ENCODE measurements at regions not wholly inside any gene's neighbourhood (a gene's known extent, or its start where the extent isn't known, plus 50 kb on each side); places are given as distances from the start of the nearest gene placed in this dataset.

DNA sequence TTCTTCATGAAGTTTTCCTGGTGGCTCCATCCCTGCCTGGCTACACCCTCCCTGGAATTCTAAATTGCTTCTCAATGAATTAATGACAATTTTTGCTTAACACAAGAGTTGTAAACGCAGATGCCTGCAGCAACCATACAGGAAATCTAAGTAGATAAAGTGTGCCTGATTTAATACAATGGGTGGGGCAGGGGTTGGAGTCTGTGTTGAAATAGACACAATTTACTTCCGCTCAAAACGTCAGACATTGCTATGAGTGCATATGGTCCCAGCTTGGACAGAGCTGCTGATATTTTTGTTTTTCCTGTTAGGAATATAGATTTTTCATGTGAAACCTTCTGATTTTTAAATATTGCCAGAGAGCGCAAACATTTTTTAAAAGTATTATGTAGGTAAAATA lies 1235.0 kb upstream of the SORCS1 start:
- TF ChIP-seq CTBP1 (IDR thresholded peaks at IDR 0.05; ENCODE audit: borderline replicate concordance) (no peak), TARDBP (IDR thresholded peaks at IDR 0.05) (no peak), ARNT (IDR thresholded peaks at IDR 0.05) (no peak)
- CTCF ChIA-PET: no interaction called here
- POLR2A ChIA-PET: no interaction called here
- no peak for DNase-seq (ENCODE audit: extremely low spot score)

DNA sequence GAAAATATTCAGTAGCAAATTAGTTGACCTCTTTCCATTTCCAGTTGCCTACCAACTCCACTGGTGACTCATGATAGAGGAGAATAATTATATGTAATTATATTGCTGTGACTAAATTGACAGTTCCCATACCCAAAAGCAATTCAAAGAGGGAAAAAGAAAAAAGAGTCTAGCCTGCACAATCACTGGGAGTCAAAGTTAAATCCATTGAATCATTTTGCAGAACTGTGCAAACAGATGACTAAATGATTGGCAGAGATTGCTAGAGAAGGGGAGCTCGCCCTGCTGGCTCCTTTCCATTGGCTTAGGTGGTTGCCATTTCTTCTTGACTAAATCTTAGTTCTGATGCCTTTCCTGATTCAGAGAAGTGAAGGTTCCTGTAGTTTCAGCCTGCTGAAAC lies 1228.6 kb upstream of the SORCS1 start:
- ChIA-PET CTCF (no interaction called here), POLR2A (no interaction called here)
- TF ChIP-seq FOXM1 (IDR thresholded peaks at IDR 0.05; ENCODE audit: borderline replicate concordance): no peak
- TF ChIP-seq, protein P1, sequence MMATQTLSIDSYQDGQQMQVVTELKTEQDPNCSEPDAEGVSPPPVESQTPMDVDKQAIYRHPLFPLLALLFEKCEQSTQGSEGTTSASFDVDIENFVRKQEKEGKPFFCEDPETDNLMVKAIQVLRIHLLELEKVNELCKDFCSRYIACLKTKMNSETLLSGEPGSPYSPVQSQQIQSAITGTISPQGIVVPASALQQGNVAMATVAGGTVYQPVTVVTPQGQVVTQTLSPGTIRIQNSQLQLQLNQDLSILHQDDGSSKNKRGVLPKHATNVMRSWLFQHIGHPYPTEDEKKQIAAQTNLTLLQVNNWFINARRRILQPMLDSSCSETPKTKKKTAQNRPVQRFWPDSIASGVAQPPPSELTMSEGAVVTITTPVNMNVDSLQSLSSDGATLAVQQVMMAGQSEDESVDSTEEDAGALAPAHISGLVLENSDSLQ (IDR thresholded peaks at IDR 0.05): no peak
- no peak for TF ChIP-seq FOXA1 (IDR thresholded peaks at IDR 0.05)
- no peak for TF ChIP-seq LEF1 (IDR thresholded peaks at IDR 0.05; ENCODE audit: borderline replicate concordance)
- no peak for TF ChIP-seq NFRKB (IDR thresholded peaks at IDR 0.05)
- TF ChIP-seq ELF4 (IDR thresholded peaks at IDR 0.05): no peak
- DNase-seq (ENCODE audit: extremely low spot score): no peak

DNA sequence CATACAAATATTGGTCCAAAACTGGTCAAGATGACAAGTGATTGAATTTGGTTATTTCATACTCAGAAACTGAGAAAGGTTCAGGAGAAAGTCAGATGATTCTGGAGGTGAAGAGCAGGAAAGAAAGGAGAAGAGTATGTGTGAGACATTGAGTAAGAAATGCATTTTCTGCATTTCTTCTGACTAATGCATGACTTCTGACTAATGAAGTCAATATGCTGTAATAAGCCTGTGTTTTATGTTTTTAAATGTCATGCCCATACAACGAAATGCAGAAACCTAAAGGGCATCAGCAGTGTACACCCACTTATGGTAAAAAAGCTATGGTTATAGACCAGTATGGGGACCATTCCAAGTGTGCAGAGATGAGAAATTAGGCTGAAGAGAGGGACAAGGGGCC lies 1227.8 kb upstream of the SORCS1 start:
- ChIA-PET POLR2A (no interaction called here), CTCF (no interaction called here)
- no peak for TF ChIP-seq SP1 (IDR thresholded peaks at IDR 0.05)
- TF ChIP-seq HDGF (IDR thresholded peaks at IDR 0.05; ENCODE audit: borderline replicate concordance): no peak
- TF ChIP-seq, protein P1 (IDR thresholded peaks at IDR 0.05): no peak
- no peak for TF ChIP-seq LEF1 (IDR thresholded peaks at IDR 0.05; ENCODE audit: borderline replicate concordance)
- TF ChIP-seq FOXM1 (IDR thresholded peaks at IDR 0.05; ENCODE audit: borderline replicate concordance): no peak
- no peak for TF ChIP-seq SUZ12 (IDR thresholded peaks at IDR 0.05)
- no peak for TF ChIP-seq ELF4 (IDR thresholded peaks at IDR 0.05)
- no peak for TF ChIP-seq ARNT (IDR thresholded peaks at IDR 0.05)
- TF ChIP-seq ZNF384 (IDR thresholded peaks at IDR 0.05): no peak
- no peak for TF ChIP-seq CTBP1 (IDR thresholded peaks at IDR 0.05; ENCODE audit: borderline replicate concordance)
- TF ChIP-seq NFRKB (IDR thresholded peaks at IDR 0.05): no peak
- TF ChIP-seq BHLHE40 (IDR thresholded peaks at IDR 0.05; ENCODE audit: borderline replicate concordance): no peak
- TF ChIP-seq TARDBP (IDR thresholded peaks at IDR 0.05): no peak
- no peak for TF ChIP-seq L3MBTL2 (conservative IDR thresholded peaks at IDR 0.05)
- no peak for DNase-seq (ENCODE audit: extremely low spot score)

DNA sequence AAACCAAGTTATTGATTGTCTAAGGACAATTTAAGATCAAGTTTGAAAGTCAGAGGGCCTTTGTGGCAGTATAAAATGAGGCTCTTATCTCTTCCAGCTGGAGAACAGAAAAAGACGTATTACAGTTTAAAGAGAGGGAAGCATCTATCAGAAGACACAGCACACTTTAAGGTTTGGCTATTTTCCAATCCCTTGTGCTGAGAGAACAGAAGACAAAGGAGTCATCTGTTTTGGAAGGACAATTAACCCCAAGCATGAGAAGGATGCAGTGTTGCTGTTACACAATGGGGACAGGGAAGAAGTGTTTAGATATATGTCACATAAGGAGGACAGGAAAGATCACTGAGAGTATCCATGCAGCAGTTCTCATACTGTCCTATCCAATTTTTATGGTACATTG lies 1224.2 kb upstream of the SORCS1 start:
- DNase-seq (ENCODE audit: extremely low spot score): no peak
- CTCF ChIA-PET: no interaction called here
- POLR2A ChIA-PET: no interaction called here
- TF ChIP-seq L3MBTL2 (conservative IDR thresholded peaks at IDR 0.05): no peak
- no peak for TF ChIP-seq ELF4 (IDR thresholded peaks at IDR 0.05)
- TF ChIP-seq LEF1 (IDR thresholded peaks at IDR 0.05; ENCODE audit: borderline replicate concordance): no peak
- no peak for TF ChIP-seq FOXA1 (IDR thresholded peaks at IDR 0.05)
- no peak for TF ChIP-seq ZNF384 (IDR thresholded peaks at IDR 0.05)
- TF ChIP-seq CTBP1 (IDR thresholded peaks at IDR 0.05; ENCODE audit: borderline replicate concordance): no peak
- no peak for TF ChIP-seq ARNT (IDR thresholded peaks at IDR 0.05)
- TF ChIP-seq SUZ12 (IDR thresholded peaks at IDR 0.05): no peak
- TF ChIP-seq, protein P1 (IDR thresholded peaks at IDR 0.05): no peak

DNA sequence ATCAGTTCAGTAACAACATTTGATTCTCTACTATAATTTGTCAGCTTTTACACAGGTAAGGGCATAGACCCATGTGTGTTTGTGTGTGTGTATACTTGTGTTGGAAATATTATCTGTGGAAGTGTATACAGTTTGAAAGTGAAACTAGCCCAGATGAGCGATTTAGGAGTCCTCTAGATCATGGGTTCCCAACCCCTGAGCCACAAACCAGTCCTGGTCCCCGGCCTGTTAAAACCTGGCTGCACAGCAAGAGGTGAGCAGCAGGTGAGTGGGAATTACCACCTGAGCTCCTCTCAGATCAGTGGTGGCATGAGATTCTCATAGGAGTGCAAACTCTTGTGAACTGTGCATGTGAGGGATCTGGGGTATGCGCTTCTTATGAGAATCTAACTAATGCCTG lies 1221.5 kb upstream of the SORCS1 start:
- no peak for DNase-seq (ENCODE audit: extremely low spot score)
- ChIA-PET POLR2A (no interaction called here), CTCF (no interaction called here)
- TF ChIP-seq L3MBTL2 (conservative IDR thresholded peaks at IDR 0.05) (no peak), TARDBP (IDR thresholded peaks at IDR 0.05) (no peak)

DNA sequence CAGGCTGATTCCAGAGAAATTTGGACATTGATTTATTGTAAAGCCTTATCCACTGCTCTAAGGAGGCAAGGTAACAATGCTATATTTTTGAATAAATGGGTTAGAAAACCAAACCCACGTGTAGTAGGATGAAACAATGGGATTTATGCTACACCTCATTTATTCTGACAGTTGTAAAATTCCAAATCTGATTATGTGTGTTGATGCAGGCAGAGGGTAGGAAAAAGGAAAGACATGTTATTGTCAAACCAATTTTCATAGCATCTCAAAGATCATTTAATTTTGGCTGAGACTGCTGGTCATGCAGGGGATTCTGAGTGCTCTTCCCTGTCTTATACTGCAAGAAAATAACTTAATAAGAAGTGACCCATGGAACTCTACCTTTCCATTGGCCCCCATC lies 1219.9 kb upstream of the SORCS1 start:
- POLR2A ChIA-PET: no interaction called here

More for the DNA sequence above, 1219.9 kb upstream of the SORCS1 start:
- DNase-seq (ENCODE audit: extremely low spot score): no peak
- CTCF ChIA-PET: no interaction called here
- TF ChIP-seq ZNF384 (IDR thresholded peaks at IDR 0.05) (no peak), L3MBTL2 (conservative IDR thresholded peaks at IDR 0.05) (no peak), ELF4 (IDR thresholded peaks at IDR 0.05) (no peak), FOXA1 (IDR thresholded peaks at IDR 0.05) (no peak), CTBP1 (IDR thresholded peaks at IDR 0.05; ENCODE audit: borderline replicate concordance) (no peak), ARNT (IDR thresholded peaks at IDR 0.05) (no peak), NFRKB (IDR thresholded peaks at IDR 0.05) (no peak), LEF1 (IDR thresholded peaks at IDR 0.05; ENCODE audit: borderline replicate concordance) (no peak), FOXK2 (IDR thresholded peaks at IDR 0.05) (no peak), TARDBP (IDR thresholded peaks at IDR 0.05) (no peak), FOXM1 (IDR thresholded peaks at IDR 0.05; ENCODE audit: borderline replicate concordance) (no peak), SUZ12 (IDR thresholded peaks at IDR 0.05) (no peak), SP1 (IDR thresholded peaks at IDR 0.05) (no peak)
- TF ChIP-seq, protein P1 (IDR thresholded peaks at IDR 0.05): no peak

Data from HEK293T (cell line).